Body of pancreas (tissue), 4 donors: ENCODE measurements at regions not wholly inside any gene's neighbourhood (a gene's known extent, or its start where the extent isn't known, plus 50 kb on each side); places are given as distances from the start of the nearest gene placed in this dataset.

Source experiments
- CTCF ChIP-seq, 7 experiments: fragments of 450-650 bp in 4 of 7; fragments of 200-600 bp in 3 of 7; sonication (generic) in 3 of 7; IDR thresholded peaks; one replicate each; pipeline ENCODE4 v1.5.1; 2016 to 2019; ENCODE audit warnings: antibody characterized with exemption in 7 of 7
- POLR2A ChIP-seq, 3 donors: fragments of 450-650 bp; IDR thresholded peaks; one replicate each; pipeline ENCODE4 v1.6.1; 2016; ENCODE audit warnings: antibody characterized with exemption in 3 of 3, mild to moderate bottlenecking in 2 of 3

- TF ChIP-seq CTCF (IDR thresholded peaks at IDR 0.05): no peak
- TF ChIP-seq POLR2A (IDR thresholded peaks at IDR 0.05): no peak
Observed at GRCh38 chr14:42550310-42550709, 943.6 kb downstream of the LRFN5 start.
